GM18870 (cell line): ENCODE measurements at regions not wholly inside any gene's neighbourhood (a gene's known extent, or its start where the extent isn't known, plus 50 kb on each side); places are given as distances from the start of the nearest gene placed in this dataset.
"Not testable (repeated sequence)": the region's sequence is repeated elsewhere in the genome, so short reads cannot be mapped to it uniquely, and the experiment has no call there.

Experiments used
- ATAC-seq: cut with Tn5 transposase; IDR thresholded peaks from one replicate; pipeline ENCODE4 v1.9.1; 2021; ENCODE audit warnings: moderate library complexity; ENCODE audit not compliant: unreplicated experiment

DNA sequence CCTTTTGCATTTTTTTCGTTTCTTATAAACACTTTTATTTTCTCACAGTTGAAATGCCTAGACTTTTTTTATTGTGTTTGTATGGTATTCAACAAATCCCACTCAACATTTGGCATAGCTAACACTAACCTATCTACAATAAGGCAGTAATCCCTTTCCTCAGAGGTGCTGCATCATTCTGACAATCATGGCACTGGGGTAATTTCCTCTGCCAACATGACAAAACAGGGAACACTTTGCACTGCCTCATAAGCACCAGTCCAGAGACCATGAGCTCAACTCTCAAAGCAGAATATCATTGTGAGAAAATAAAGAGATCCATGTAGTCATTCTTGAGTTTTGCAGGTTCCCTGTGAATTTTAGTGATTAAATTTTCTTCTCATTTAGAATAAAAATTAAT, 183.8 kb upstream of the INTU start:
- no peak for ATAC-seq

DNA sequence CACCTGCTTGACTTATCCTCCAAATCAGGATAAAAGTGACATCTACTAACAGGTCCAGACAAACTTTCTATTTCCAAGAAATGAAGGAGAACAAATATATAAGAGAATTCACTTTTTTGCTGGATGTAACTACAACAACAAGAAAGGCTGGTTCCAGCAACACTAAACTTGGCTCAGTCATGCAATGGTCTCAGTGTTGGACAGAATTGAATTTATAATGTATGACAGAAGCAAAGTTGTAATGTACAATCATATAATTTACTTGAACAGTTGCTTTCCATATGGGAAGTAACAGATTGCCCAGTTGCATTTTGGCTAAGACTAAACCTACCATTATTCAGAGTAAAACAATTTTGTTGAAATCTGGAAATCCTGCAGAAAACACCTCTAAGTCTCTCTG, 183.3 kb upstream of the INTU start:
- no peak for ATAC-seq

GRCh38 chr4:127450276-127450675, 182.5 kb upstream of the INTU start:
- no peak for ATAC-seq

DNA sequence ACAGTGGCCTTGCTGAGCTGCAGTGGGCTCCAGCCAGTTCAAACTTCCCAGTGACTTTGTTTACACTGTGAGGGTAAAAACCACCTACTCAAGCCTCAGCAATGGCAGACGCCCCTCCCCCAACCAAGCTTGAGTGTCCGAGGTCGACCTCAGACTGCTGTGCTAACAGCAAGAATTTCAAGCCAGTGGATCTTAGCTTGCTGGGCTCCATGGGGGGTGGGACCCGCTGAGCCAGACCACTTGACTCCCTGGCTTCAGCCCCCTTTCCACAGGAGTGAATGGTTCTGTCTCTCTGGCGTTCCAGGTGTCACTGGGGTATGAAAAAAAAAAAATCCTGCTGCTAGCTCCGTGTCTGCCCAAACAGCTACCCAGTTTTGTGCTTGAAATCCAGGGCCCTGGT, 168.9 kb upstream of the INTU start:
- no peak for ATAC-seq

GRCh38 chr4:127469542-127469941, 163.2 kb upstream of the INTU start:
- no peak for ATAC-seq

DNA sequence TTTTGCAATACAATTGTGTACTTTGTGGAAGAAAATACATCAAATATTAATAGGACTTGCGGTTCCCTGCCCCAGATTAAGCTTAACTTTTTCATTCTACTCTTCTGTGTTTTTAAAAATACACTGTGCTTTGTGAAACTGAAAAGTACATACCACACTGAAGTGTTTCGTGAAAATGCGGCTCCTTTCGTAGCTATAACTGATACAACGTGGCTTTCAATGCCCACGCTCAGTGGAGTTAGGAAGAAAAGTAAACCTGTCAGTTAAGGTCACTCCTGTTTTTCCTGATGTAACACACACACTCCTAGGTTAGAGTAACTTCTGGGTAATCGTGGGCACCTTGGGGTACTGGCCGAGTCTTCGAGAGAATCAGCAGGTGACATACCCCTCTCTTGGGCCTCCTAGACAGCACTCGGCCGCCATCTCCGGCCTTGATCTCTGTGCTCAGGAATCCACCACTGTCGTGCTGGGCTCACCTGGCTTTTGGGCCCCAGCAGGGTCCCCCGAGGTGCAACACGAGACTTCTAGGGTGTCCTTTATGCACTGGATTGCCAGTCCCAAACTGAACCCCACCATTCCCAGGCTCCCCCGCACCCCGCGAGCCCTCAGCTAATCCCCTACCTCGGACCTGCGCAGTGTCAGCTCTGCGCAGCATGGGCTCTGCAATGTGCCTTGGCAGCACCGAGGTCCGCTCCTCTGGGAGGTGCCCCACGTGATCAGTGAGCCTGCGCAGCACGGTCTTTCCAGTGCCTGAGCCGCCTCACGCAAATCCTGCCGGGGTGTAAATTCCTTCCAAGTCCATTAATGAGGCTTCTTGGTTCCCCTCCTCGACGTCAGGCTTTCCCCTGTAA, 162.6 kb upstream of the INTU start:
- no peak for ATAC-seq

GRCh38 chr4:127478271-127478670, 154.5 kb upstream of the INTU start:
- not testable (repeated sequence) for ATAC-seq

DNA sequence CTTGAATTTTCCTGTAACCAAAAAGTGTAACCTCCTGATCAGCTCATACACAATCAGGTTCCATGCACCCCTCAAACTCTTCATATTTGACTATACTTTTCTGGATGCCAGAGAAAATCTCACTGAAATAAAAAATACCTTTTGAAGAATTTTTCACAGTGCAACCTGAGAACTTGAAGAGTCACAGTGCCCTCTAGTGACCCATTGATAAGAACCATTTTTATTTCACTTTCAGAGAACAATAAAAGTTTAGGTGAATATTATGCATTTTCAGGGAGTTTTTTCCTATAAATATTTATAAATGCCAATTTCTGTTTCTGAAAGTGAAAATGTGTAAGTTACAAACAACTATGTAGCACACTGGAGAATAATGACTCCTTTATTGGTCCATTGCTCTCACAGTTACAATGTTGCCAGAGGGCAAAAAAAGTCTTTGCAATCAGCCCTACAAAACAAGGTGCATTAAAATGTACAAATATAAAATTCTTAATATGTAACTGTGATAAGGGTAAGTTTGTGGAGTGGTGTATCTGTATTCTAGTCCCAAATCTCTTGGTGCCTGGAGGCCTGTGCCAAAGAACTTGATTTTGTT, 153.6 kb upstream of the INTU start:
- ATAC-seq = no peak

- ATAC-seq = no peak
Measured at GRCh38 chr4:127482049-127482448, 150.7 kb upstream of the INTU start.

- no peak for ATAC-seq
Measured at GRCh38 chr4:127484117-127484516, 148.6 kb upstream of the INTU start.

DNA sequence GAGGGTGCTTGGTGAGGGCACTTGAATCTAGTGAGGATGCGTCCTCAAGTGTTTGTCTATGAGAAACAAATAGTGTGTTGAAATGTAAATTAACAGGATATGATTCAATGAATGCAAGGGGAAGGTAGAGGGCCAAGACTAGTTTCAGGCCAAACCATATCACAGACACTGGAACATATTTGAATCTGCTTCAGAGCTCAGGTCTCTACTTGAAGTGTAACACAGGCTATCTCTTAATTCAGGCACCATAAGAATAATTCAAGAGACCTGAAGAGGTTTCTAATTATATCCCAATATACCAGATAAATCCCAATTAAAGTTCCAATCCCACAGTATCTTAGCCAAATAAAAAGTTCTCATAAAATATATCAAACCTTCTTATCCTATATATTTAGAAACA, 146.5 kb upstream of the INTU start:
- no peak for ATAC-seq

DNA sequence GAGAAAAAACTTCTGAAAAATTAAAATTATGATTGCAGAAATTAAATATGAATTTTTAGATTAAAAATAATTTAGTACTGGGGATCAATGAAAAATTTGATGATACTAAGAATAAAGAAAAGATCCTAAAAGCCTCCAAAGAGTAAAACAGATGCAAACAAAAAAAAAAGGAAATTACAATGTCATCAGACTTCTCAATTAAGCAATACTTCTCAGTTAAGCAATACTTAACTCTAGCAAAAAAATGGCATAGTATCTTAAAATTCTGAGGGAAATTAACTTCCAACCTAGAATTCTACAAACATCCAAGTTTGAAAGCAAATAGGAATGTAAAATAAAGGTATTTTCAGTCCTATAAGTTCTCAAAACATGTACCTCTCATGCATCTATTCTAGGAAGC, 141.2 kb upstream of the INTU start:
- ATAC-seq = no peak

DNA sequence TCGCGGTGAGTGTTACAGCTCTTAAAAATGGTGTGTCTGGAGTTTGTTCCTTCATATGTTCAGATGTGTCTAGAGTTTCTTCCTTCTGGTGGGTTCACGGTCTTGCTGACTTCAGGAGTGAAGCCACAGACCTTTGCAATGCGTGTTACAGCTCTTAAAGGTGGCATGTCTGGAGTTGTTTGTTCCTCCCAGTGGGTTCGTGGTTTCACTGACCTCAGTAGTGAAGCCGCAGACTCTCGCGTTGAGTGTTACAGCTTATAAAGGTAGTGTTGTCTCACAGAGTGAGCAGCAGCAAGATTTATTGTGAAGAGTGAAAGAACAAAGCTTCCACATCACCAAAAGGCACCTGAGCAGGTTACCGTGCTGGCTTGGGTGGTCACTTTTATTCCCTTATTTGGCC, 135.9 kb upstream of the INTU start:
- ATAC-seq = not testable (repeated sequence)

DNA sequence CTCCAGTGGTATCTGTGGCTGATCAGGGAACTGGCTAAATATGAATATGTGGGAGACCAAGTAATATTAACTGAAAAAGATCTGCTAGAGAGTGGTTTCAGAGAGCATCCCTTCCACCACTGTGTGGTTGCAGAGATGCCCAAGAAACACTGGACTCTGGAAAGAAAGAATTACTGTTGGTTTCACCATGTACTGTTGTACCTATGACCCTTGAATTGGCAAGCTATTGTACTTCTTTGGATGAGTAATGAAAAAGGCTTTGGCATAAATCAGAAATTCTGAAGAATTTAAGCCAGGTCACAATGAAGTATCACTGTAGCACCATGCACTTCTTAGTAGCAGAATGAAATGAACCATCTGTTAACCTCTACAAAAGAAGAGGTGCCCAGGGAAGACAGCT, 134.4 kb upstream of the INTU start:
- ATAC-seq = no peak

GRCh38 chr4:127500242-127500641, 132.5 kb upstream of the INTU start:
- ATAC-seq = no peak

DNA sequence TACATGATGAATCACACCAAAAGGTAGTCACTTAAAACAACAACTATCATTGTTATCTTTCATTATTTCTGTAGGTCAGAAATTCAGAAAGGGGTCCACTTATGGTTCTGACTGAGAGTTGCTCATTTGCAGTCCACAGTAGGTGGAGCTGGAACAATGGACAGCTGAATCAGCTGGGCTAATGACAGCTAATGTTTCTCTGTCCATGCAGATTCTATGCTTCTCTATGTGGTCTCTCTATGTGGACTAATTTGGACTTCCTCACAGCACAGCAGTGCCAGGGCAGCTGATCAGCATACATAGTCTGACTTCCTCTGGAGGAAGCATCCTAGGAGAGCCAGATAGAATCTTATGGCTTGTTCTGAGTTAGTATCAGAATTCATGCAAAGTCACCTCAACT, 131.7 kb upstream of the INTU start:
- no peak for ATAC-seq

- no peak for ATAC-seq
Measured at GRCh38 chr4:127503111-127503510, 129.6 kb upstream of the INTU start.

- no peak for ATAC-seq
Measured at GRCh38 chr4:127505203-127505602, 127.6 kb upstream of the INTU start.

GRCh38 chr4:127506283-127506682, 126.5 kb upstream of the INTU start:
- ATAC-seq = no peak

DNA sequence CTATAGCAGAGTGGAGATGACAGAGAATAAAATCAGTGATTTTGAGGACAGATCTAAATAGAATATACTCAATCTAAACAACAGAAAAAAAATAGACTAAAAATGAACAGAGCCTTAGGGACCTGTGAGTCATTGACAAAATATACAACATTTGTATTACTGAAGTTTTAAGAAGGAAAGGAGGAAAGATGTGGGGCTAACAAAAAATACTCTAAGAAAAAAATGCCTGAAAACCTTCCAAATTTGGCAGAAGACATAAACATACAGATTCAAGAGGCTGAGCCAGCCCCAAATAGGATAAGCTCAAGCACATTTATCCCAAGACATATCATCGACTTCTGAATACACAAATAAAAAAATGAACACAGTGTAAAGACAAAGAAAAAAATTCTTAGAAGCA, 123.6 kb upstream of the INTU start:
- no peak for ATAC-seq

DNA sequence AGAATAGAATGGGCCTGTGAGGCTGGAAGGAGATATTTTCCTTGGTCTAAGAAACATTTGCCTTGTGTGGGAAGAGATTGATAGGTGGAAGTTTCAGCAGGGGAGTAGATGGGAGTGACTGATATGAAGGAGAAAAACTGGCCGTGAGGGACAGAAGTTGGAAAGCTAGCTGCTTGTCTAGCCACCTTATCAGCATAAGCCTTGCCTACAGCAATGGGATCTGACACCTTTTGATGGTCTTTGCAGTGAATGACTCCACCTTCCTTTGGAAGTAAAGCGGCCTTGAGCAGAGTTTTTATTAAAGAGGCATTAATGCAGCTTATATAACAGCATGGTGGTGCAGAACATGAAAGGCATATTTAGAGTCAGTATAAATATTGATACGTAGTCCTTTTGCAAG, 120.1 kb upstream of the INTU start:
- not testable (repeated sequence) for ATAC-seq

DNA sequence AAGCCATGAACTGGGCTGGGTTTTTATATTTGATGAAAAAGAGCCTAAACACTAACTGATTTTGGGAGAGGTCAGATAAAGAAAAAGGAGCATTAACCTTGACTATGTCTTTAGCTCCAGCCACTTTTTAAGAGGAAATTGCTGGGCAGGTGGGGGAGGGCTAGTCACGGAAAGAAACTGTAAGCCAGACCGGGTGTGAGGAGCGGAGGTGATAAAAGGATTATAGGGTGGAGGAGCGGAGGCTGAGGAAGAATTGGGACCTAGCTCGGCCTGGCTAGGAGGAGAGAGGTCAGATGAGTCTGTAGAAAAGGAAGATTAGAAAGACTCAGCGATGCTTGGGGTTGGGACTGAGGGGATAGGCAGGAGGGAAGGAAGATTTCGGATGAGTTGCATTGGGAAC, 117.5 kb upstream of the INTU start:
- ATAC-seq = not testable (repeated sequence)

DNA sequence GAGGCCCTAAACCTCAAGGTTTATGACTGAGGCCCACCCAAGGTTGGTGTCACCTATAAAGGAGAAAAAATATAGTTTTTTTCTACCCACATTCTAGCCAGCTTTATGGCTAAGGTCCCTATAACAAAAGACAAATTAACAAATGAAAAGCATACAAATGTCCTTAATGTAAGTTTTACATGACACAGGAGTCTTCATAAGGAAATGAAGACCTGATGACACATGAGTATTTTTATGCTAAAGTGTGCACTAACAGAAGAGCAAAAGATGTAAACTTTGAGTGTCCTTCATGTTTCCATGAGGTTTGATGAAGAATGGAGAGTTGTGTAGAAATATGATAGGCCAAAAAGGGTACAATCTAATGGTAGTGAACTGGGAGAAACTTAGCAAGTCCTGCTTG, 114.7 kb upstream of the INTU start:
- ATAC-seq = no peak
